ENCODE measurements at regions not wholly inside any gene's neighbourhood (a gene's known extent, or its start where the extent isn't known, plus 50 kb on each side); places are given as distances from the start of the nearest gene placed in this dataset.

DNA sequence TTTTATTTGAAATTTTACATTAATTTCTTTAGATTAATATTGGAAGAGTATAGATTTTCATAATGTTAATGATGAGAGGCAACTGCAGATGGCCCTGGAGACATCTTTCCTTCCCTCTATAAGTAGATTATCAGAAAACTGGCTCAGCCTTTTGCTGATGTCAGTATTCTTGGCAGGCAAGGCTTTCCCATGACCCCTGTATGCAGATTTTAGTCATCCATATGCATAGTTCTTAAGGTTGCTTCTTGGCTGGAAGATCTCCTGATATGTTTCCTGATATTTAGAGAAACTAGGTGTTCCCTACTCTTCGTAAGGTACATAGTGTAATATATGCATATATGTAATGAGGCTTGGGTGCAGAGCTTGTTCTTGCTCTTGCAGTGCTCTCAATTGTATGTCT is 911.4 kb downstream of the EPHA3 start:
- Mint-ChIP-seq H3K27ac (no peak overlapping the region), H3K4me1 (no peaks in the 10 kb centered on the region), H3K36me3 (peaks cover 2% of the 10 kb centered on the region), H3K4me3 (no peak overlapping the region), H3K27me3 (no peaks in the 10 kb centered on the region), H3K9me3 (peaks cover 0 to 5% (median 0%) of the 10 kb centered on the region in 3 donors)

DNA sequence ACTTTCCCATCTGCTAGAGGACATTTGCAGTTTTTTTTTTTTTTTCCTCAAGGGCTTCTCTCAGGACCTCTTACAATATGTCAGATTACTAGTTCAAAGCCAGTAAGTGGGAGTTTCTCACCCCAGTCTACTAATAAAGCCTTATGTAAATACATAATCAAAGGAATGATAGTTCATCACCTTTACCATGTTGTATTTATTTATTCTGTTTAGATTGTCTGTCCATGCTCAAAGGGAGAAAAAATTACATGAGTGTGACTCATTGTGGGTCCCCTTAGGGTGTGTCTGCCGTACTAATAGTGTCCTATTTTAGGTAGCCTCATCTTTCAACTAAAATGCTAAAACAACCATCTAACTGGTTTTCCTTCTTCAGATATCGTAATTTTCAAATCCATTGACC is 917.6 kb downstream of the EPHA3 start:
- H3K9me3 Mint-ChIP-seq: peaks cover 0 to 4% (median 2%) of the 10 kb centered on the region in 3 donors
- H3K27me3 Mint-ChIP-seq: no peaks in the 10 kb centered on the region
- no peak overlapping the region for H3K4me3 Mint-ChIP-seq
- H3K36me3 Mint-ChIP-seq: peaks cover 2% of the 10 kb centered on the region
- H3K4me1 Mint-ChIP-seq: no peaks in the 10 kb centered on the region
- no peak overlapping the region for H3K27ac Mint-ChIP-seq

DNA sequence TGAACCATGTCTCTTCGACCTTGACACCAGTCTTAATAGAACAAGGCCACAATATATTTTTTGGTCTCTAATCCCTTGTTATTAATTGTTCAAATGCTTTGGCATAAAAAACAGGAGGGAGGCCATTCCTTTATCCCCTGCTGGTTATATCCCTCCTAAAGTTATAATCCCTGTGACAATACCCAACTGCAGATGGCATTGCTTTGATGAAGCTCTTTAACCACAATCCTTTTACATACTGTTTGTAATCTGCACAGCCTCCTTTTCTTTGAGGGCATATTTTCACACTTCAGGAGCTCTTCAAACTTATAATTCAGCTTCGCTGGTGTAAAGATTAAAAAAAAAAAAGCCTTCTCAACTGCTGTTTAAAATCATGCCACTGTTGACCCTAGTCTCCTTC is 919.0 kb downstream of the EPHA3 start:
- Mint-ChIP-seq H3K27ac (no peak overlapping the region), H3K4me1 (no peaks in the 10 kb centered on the region), H3K36me3 (no peaks in the 10 kb centered on the region), H3K4me3 (no peak overlapping the region), H3K27me3 (no peaks in the 10 kb centered on the region), H3K9me3 (peaks cover 0 to 4% (median 0%) of the 10 kb centered on the region in 3 donors)

DNA sequence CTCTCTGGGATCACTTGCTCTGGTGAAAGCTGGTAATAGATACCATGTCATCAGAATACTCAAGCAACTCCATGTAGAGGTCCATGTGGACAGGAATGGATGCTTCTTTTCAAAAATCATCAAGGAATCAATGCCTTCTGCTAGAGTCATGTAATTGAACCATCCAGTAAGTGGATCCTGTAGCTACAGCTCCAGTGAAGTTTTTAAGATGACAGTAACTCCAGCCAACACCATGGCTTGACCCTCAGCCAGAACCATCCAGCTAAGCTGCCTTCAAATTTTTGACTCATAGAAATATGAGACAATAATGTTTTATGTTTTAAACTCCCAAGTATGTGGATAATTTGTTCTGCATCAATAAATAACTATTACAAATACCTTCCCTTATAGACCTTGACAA is 923.7 kb downstream of the EPHA3 start:
- Mint-ChIP-seq H3K9me3 (peaks cover 1 to 8% (median 3%) of the 10 kb centered on the region in 3 donors), H3K27ac (no peak overlapping the region), H3K4me1 (no peaks in the 10 kb centered on the region), H3K36me3 (no peaks in the 10 kb centered on the region), H3K4me3 (no peak overlapping the region), H3K27me3 (no peaks in the 10 kb centered on the region)

DNA sequence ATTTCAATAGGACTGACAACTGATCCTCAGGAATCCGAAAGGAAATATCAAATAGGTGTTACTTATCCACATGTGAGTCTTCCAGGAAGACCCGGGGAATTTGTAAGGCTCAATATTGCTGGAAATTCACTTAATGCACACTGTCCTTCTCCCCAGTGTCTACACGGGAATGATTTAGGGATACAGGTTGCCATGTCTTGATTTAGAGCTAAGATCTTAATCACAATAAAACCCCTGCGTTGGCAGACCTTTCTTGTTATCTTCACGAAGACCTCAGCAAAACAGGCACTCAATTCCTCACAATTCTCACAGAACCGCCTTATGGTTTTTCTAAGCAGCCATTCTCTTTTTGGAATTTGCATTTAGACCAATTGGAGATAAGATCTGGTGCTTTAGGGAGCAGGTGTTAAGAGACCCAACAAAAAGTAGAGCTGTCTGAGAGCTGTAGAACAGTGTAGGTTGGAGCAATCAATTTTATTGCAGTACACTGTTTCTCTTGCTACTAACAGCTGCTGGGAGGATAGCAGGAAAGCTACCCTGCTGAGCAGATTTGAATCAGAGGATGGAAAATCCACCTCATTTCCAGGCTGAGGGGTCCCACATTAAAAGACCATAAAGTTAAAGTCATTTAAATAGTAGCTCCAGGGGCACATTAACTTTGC is 925.7 kb downstream of the EPHA3 start:
- H3K27me3 Mint-ChIP-seq: no peaks in the 10 kb centered on the region
- H3K4me1 Mint-ChIP-seq: no peaks in the 10 kb centered on the region
- H3K36me3 Mint-ChIP-seq: no peaks in the 10 kb centered on the region
- H3K27ac Mint-ChIP-seq: no peak overlapping the region
- H3K4me3 Mint-ChIP-seq: no peak overlapping the region
- peaks cover 1 to 11% (median 5%) of the 10 kb centered on the region in 3 donors for H3K9me3 Mint-ChIP-seq

DNA sequence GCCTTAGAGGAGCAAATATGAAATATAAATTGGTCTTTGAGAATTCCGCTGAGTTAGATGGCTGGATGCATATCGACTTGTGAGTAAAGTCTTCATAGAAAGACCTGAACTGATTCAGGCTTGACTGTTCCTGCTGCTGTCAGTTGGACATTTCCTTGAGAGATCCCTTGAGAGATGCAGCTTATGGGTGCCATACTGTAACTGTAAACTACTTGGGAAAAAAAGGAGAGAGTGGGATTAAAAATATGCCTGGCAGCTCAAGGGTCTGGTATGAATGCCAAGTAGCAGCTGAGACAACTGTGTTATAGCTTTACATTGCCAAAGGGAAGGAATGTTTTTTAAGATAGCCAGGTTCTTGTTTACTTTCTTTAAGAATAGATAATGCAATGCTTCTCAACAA is 926.6 kb downstream of the EPHA3 start:
- Mint-ChIP-seq H3K4me1 (no peaks in the 10 kb centered on the region), H3K4me3 (no peak overlapping the region), H3K9me3 (peaks cover 1 to 11% (median 5%) of the 10 kb centered on the region in 3 donors), H3K27ac (no peak overlapping the region), H3K27me3 (no peaks in the 10 kb centered on the region), H3K36me3 (no peaks in the 10 kb centered on the region)

DNA sequence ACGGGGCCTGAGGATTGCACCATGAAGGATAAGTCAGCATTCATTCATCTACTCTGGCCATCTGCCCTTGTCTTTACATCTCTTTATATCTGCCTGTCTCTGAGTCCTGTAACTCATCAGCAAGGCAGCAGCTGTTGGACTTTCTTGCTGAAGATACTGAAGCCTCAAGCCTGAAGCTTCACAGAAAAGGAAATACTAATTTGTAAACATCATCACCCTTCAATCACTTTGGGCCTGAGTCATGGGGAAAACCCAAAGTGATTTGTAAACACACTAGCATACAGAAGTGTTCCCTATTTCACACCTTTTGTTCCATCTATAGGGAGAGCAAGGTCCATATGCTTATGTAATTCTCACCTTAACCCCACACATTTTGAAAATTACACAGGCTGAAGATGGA is 928.2 kb downstream of the EPHA3 start:
- H3K27ac Mint-ChIP-seq: no peak overlapping the region
- H3K4me1 Mint-ChIP-seq: no peaks in the 10 kb centered on the region
- H3K4me3 Mint-ChIP-seq: no peak overlapping the region
- peaks cover 1 to 11% (median 5%) of the 10 kb centered on the region in 3 donors for H3K9me3 Mint-ChIP-seq
- no peaks in the 10 kb centered on the region for H3K27me3 Mint-ChIP-seq
- H3K36me3 Mint-ChIP-seq: no peaks in the 10 kb centered on the region

DNA sequence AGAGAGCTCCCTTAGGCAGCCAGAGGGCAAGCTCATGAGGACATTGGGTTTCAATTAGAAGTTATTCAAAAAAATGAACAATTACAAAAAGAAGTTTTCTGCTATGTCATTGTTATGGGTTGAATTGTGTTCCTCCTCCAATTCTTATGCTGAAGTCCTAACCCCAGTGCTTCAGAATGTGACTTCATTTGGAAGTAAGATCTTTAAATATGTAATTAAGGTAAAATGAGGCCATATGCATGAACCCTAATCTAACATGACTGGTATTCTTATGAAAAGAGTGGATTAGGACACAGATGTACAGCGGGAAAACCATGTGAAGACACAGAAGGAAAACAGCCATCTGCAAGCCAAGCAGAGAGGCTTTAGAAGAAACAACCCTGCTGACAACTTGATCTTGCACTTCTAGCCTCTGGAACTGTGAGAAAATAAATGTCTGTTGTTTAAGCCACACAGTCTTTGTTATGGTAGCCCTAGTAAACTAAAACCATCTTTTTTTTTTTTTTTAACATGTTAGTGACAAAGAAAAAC is 929.6 kb downstream of the EPHA3 start:
- no peaks in the 10 kb centered on the region for H3K27me3 Mint-ChIP-seq
- no peak overlapping the region for H3K4me3 Mint-ChIP-seq
- H3K9me3 Mint-ChIP-seq: peaks cover 0 to 11% (median 4%) of the 10 kb centered on the region in 3 donors

DNA sequence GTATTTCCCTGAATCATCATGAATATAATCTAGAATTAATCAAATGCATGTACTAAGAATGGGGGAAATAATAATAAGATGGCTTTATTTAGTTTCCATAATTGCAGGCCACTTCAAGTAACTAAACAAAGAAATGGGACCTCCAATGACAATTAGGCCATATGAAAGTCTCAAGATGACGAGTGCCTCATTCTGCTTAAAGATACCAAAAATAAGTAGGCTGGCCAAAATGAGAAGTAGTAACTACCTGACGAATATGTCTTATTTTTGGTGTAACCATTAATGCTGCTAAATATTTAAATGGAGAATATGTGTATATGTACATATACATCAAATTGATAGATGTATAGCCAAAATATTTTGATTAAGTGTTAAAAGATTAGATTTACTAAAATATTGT is 932.6 kb downstream of the EPHA3 start:
- no peak overlapping the region for H3K4me3 Mint-ChIP-seq
- H3K27ac Mint-ChIP-seq: no peak overlapping the region
- H3K9me3 Mint-ChIP-seq: peaks cover 0 to 7% (median 4%) of the 10 kb centered on the region in 3 donors
- H3K36me3 Mint-ChIP-seq: no peaks in the 10 kb centered on the region
- H3K4me1 Mint-ChIP-seq: no peaks in the 10 kb centered on the region
- H3K27me3 Mint-ChIP-seq: no peaks in the 10 kb centered on the region

More for the DNA sequence above, 929.6 kb downstream of the EPHA3 start:
- no peaks in the 10 kb centered on the region for H3K36me3 Mint-ChIP-seq
- H3K4me1 Mint-ChIP-seq: no peaks in the 10 kb centered on the region
- H3K27ac Mint-ChIP-seq: no peak overlapping the region

DNA sequence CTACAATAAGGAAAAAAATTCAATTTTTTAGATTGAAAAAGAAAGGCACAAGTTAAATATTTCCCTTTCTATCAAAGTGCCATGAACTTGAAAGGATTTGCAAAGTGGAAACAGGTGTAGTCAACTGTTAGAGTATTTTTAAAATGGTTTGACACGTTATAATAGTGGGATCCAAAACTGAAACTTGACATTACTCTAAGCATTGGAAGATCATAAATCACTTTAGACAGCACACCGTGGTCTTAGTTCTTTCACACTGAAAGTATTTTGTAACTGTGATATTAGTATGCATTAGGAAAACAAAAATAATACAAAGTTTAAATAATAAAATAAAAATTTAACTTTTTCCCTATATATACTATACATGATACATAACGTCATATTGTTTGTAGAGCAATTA is 933.1 kb downstream of the EPHA3 start:
- Mint-ChIP-seq H3K4me3 (no peak overlapping the region), H3K9me3 (peaks cover 0 to 5% (median 4%) of the 10 kb centered on the region in 3 donors), H3K27me3 (no peaks in the 10 kb centered on the region), H3K27ac (no peak overlapping the region), H3K36me3 (no peaks in the 10 kb centered on the region), H3K4me1 (no peaks in the 10 kb centered on the region)

DNA sequence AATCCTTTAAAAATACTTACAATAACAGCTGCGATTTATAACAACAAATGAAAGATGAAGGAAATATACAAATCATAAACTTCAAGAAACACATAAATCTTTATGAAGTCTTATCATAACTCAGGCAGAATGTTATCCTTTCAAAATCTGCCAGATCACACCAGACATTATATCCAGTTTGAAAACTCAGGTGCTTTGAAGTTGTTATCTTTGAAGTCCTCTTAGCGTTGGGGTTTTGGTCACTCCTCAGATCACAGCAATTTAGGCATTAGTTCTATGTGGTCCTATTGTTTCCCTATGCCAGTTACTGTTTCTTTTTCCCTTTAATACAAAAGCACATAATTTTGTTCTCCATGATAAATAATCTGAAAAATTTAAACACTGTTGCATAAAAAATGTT is 934.6 kb downstream of the EPHA3 start:
- Mint-ChIP-seq H3K9me3 (peaks cover 0 to 3% (median 2%) of the 10 kb centered on the region in 3 donors), H3K36me3 (no peaks in the 10 kb centered on the region), H3K27ac (no peak overlapping the region), H3K4me3 (no peak overlapping the region), H3K27me3 (no peaks in the 10 kb centered on the region), H3K4me1 (no peaks in the 10 kb centered on the region)

DNA sequence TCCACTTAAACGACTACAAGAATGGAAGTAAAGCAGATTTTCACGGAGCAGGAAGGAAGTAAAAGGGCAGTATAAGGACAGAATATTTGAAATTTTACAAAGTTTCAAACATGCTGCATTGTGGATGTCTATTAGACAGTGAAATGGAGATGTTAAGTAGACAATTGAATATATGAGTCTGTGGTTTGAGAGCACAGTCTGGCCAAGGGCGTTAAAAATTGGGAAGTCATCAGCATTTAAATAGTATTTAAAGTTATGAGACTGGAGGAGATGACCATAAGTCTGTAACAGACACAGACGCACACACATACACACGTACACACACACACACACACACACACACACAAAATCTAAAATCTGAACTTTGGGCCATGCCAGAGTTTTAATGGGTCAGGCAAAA is 935.9 kb downstream of the EPHA3 start:
- Mint-ChIP-seq H3K27me3 (no peaks in the 10 kb centered on the region), H3K9me3 (no peaks in the 10 kb centered on the region), H3K4me3 (no peak overlapping the region), H3K4me1 (no peaks in the 10 kb centered on the region), H3K36me3 (no peaks in the 10 kb centered on the region), H3K27ac (no peak overlapping the region)

DNA sequence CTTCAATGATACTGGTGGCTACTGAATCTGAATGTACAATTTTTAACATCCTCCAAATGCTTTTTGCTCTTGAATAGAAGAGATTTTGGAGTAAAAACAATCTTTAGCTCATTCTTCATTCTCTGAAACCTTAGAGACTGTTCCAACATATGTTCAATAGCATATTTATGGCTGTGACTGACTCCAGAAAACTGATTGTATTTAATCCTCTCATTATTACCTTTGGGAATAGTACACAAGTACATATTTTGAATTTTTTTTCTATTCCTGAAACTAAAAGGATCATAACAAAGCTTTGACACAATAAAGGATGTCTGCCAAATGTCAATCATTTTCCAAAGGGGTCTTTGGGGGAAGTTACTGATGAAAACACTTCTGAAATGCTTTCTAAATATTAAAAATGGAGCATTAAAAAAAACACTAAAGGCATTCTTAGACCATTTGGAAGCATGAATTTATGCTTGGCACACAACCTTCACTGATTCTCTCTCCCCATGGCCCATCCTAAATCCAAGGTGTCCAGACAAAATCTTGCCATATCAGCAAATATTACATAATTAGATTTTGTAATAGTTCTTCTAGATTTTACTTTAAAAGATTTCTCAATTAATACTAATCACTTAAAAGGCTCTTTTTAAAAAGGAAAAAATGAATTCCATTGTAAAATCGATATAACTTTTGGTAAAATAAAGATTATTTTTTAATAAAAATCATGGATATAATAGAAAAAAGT is 936.8 kb downstream of the EPHA3 start:
- H3K9me3 Mint-ChIP-seq: no peaks in the 10 kb centered on the region

DNA sequence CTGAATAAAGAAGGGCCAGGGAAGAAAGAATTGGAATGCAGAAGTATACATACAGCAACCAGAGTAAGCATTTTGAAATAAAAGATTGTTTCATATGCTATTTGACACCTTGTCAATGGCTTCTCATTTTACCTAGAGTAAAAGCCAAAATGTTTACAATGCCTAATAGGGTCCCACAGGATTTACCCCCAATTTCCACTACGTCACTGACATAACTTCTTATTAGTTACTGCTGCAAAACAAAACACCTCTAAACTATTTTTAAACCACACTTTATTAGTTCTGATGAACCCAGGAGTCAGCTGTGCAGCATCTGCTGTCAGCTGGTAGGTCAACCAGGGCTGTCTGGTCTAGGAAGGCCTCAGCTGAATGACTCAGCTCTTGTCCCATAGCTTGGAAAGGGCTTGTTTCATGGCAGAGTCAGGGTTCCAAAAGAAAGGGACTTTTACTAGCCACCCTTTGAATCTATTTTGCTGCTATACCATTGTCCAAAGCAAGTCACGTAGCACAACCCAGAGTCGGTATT is 945.1 kb downstream of the EPHA3 start:
- no peaks in the 10 kb centered on the region for H3K27me3 Mint-ChIP-seq
- no peaks in the 10 kb centered on the region for H3K4me1 Mint-ChIP-seq
- peaks cover 0 to 2% (median 0%) of the 10 kb centered on the region in 3 donors for H3K9me3 Mint-ChIP-seq
- H3K4me3 Mint-ChIP-seq: no peak overlapping the region
- no peak overlapping the region for H3K27ac Mint-ChIP-seq
- no peaks in the 10 kb centered on the region for H3K36me3 Mint-ChIP-seq

More for the DNA sequence above, 936.8 kb downstream of the EPHA3 start:
- Mint-ChIP-seq H3K4me1 (no peaks in the 10 kb centered on the region), H3K27me3 (no peaks in the 10 kb centered on the region), H3K27ac (no peak overlapping the region), H3K36me3 (no peaks in the 10 kb centered on the region), H3K4me3 (no peak overlapping the region)

DNA sequence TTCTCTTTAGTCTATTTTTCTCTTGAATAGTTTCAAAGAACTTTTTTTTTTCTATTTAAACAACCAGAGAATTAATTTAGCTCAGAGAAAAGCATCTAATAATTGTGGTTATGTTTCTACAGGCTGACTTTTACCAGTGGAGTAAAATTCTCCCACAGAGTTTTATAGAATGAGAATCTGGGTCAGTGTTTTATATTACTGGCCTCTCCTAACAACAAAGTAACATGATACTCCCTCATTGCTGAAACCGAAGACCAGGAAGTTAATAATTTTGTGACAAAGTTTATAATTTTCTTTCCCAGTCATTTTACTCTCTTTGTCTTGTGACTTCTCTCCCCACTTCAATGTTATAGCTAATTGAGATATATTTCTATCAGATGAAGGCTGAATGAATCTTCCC is 946.9 kb downstream of the EPHA3 start:
- Mint-ChIP-seq H3K9me3 (peaks cover 0 to 4% (median 1%) of the 10 kb centered on the region in 3 donors), H3K27me3 (no peaks in the 10 kb centered on the region), H3K27ac (no peak overlapping the region), H3K4me1 (no peaks in the 10 kb centered on the region), H3K36me3 (no peaks in the 10 kb centered on the region), H3K4me3 (no peak overlapping the region)

Measured in IgD-negative memory B cell (primary cell).